Effector CD4-positive, alpha-beta T cell (primary cell): ENCODE measurements at regions not wholly inside any gene's neighbourhood (a gene's known extent, or its start where the extent isn't known, plus 50 kb on each side); places are given as distances from the start of the nearest gene placed in this dataset.
"Not testable (repeated sequence)": the region's sequence is repeated elsewhere in the genome, so short reads cannot be mapped to it uniquely, and the experiment has no call there.

ENCODE experiments used
- DNase-seq: peaks from one replicate; pipeline ENCODE4 v3.0.0-alpha.2; 2020

DNA sequence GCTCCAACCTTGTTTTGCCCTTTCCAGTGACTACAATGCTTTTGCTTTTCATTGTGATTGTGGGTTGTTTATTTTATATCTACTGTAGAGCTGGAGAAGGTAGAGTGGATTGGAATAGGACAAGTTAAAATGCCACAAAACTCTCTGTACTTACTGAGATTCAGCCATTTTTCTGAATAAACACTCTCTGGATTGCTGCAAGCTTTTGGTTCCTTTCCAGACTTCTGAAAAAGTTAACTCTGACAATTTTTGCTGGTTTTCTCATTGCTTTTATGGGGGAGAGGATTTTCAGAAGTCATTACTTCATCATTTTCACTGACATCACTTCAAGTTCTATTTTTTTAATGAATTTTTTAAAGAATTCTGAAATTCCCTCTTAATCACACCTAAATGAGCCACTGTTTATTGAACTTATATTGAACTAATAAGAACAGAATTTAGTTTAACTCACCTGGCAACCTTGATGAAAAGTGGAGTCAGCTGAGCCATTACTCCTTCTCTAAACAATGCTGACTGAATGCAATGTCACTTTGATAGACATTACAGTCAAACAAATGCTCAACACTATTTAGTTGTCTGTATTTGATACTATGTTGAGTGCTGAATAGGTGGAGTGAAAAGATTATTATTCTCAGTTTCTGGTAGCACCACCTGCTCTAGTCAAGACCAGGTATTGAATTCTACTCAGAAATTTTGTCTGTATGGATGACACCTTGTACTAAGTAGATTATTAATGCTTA lies 303.5 kb downstream of the DLEU7 start:
- no peak for DNase-seq

DNA sequence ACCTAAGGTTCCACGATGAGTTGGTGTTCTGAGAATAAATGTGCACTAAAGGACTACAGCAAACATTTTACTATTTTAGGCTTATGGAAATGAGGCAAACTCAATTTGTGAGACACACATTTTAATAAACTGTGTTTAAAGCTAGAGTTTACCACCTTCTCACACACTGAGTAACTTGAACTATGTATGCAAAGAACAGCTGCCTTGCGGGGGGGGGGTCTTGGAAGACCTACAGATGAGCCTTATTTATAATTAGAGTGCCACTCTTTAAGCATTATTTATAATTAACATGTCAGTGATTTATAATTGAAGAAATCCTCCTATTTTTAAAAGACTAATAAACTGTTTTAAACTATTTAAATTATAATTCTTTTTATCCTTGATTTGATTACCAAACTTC lies 300.4 kb downstream of the DLEU7 start:
- no peak for DNase-seq

DNA sequence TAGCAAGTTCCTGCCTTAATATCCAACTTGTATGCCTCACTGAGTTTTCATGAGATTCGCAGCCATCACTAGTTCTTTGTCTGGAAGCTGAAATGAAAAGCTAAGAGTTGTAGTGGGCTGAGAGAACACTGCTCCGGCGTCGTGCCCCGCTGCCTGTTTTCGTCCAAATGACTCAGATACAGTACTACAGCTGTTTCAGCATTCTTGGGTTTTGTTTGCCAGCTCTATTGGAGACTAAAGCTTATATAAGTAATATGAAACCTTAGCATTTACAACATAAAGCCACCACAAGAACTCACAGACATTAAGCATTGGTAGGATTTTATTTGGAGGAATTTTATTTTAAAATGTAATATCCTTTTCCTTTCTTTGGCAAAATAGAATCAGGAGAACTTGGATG lies 299.7 kb downstream of the DLEU7 start:
- DNase-seq, result no peak

DNA sequence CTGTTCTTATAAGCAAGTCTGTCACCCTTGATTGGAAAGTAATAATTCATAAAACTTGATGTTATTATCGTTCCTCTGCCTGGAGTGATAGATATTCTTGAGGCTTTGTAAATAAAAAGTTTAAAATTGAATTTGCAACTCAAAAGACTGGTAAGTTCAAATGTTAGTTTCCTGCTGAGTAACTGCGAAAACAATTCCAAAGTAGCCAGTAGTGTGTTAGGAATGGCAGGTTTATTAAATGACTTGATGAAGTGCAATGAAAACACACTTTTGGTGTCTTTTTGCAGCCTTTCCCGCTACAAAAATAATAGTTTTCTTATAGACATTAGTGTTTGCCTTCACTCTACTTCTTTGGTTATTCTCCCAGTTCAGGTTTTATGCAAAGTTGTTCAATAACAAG lies 299.3 kb downstream of the DLEU7 start:
- DNase-seq, result no peak

DNA sequence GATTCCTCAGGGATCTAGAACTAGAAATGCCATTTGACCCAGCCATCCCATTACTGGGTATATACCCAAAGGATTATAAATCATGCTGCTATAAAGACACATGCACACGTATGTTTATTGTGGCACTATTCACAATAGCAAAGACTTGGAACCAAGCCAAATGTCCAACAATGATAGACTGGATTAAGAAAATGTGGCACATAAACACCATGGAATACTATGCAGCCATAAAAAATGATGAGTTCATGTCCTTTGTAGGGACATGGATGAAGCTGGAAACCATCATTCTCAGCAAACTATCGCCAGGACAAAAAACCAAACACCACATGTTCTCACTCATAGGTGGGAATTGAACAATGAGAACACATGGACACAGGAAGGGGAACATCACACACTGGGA lies 296.3 kb downstream of the DLEU7 start:
- DNase-seq, result not testable (repeated sequence)

DNA sequence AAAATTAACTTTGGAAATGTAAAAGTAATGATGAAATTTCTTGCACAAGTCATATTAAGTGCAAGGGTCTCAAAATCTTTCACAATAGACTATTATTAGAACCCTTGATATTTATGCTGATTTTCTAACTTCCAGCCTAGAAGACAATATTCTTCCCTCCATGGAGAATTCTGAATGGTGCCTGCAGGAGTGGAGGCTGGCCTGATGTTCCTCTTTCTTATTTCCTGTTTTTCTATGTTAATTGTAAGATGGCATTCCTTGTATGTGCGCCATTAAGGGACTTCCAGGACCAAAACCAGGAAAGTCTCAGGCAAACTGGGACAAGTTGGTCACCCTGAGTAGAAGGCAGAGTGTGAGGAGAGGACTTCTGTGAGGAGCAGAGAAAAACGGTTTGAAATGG lies 294.9 kb downstream of the DLEU7 start:
- DNase-seq, result no peak

DNA sequence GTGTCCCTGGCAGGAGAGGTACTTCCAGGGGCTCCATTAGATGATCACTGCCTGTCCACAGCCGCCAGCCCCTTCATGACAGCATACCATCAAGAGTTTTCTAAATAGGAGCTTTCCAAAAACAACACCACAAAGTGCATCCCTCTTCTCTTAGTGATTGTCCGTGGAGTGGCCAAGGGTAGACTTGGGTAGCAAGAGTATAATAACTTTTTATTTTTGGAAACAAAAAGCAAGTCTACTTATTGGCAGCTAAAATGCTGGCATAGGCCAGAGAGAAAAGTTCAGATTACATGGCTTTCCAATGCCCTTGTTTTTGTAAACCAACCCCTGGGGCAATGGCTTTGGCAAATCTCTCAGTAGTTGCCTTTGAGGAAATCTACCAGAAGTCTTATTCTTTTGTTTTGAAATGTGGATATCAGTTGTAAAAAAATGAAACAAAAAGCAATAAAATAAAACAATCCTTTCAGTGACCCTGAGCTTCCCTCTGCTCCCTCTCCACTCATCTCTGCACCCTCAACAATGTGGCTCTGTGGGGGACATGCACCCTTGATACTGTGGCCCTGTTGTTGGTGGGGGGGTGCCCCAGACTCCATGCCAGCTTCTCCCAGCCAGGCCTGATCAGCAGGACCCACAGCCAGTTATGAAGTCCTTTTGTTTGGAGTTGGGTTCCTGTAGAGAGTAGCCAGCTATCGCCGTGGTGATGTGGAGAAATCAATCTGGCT lies 294.1 kb downstream of the DLEU7 start:
- no peak for DNase-seq

DNA sequence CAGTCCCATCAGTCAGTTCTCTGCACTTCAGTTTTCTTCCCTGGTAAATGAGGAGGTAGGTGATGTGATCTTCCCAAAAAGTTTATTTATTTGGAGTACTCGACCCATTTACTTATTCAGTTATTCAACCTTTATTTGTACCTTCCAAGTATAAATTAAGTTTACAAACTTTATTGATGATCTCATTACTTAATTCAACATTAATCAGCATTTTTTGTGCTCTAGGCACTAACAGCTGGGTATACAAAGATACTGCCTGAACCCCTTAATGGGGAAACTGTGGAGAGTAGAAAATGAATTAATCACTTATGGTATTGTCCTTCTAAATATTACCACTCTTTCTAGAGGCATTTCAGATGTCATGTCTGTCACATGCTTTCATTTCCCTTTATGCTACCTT lies 293.3 kb downstream of the DLEU7 start:
- DNase-seq, result no peak

DNA sequence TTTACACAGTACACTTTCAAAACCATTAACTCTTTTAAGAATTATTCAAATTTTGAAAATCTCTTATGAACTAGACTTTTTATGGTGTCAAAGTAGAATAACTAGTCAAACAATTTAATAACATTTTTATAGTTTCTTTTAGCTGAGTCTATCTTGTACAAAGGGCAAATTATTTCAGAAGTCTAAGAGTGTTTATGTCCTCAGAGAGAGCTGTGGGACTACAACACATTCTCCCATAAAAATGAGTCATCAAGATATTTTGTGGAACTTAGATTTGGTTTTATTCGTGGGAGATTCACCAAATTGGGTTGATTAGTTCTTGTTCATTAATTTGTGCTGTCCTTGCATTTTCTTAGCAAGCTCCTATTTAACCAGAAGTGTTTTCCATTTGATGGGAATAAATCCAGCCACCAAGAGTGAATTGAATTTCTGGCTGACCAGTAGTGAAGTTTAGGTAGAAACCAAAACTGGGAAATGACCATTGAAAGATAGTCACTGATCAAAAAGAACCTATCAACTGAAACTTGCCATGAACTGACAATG lies 291.0 kb downstream of the DLEU7 start:
- no peak for DNase-seq

DNA sequence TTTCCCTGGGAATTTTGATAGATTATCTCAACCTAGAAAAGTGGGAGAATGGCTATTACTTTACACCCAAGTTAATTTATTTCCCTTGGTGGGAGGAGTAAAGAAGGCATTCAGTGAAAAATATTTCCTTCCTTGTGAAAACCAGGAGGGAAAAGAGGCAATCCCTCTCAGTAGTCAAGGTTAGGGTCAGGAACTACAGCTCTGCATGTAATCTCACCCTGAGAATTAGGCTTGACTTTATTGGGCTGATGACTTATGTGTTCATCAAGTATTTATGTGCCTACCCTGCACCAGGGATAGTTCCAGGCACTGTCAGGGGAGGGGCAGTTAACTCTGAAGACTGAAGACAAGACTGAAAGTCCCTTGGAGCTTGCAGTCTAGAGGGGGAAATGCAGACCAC lies 281.8 kb downstream of the DLEU7 start:
- no peak for DNase-seq

DNA sequence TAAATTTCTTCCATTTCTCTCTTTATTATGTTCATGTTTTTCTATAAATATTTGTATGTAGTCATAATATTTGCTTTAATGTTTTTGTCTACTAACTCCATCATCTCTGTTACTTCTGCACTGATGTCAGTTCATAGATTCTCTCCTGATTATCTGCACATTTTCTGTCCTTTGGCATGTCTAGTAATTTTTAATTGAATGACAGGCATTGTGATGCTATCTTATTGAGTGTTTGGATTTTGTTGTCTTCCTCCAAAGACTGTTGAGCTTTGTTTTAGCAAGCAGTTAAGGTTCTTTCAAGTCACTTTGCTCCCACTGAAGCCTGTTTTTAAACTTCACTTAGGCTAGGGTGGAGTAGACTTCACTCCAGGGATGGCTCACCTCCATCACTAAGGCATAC lies 276.8 kb downstream of the DLEU7 start:
- no peak for DNase-seq

DNA sequence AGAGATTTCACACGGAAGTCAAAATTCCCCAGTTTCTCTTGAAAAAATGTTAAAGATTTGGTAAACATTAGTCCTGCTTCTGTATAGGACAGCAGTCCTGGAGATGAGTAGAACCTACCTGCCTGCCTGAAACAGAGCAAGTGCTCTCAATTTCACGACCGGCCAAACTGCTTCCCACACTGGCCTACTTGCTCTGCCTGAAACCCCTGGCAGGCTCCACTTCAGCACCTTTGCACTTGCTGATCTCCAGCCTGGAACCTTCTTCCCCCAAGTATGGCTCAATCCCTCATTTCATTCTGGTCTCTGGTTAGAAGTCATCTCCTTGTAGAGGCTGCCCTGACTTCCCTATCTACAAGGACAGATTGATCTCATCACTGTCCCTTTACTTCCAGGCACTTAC lies 271.4 kb downstream of the DLEU7 start:
- no peak for DNase-seq

DNA sequence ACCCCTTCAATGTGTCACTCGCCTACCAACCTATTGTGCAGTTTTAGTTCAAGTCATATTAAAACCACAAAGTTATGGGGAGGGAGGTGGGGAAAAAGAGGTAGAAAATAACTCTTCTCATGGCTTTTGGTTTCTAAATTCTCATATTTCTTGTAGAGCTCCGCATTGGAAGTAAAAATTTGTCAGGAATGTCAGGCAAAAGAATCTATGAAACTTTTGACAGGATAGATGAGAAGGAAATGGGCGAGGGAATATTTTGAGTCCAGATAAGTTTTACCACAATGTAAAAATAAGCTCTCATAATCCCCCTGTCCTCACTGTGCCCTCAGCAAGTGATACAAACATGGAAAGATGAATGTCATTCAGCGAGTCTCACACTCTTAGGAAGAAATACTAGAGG lies 270.4 kb downstream of the DLEU7 start:
- no peak for DNase-seq

DNA sequence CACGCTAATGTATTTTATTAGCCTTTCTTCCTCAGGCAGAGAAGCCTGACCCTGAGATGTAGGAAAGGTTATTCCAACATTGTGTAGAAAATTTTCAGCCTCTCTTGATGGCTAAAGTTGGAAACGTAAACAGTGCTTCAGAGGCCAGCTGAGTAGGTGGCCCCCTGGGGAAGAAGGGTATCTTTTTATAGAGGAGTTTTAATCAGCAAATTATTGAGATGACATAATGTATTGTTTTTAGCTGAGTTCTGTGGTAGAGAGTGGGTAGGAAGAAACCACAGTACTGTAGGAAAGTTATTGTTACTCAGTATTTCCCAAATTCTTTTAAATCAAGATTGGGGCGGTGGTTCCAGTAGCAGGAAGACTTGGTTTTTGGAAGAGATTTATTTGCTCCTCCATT lies 268.8 kb downstream of the DLEU7 start:
- no peak for DNase-seq

DNA sequence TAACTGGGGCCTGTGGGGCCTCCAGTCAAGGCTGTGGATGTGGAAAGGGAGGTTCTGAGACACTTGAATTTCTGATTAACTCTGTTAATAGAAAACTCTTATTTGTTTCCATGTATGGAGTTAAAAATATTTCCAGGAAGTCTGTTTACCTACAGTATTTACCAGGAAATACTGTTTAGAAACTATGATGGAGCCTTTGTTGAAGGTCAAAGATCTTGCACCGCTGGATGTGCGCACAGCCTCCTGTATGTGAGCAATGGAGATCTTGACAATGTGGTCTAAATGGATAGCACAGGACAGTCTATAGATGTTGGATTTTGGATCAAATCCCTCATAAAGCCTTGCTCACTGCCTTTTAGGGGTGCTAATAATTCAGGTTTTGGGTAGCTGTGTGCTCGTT lies 268.4 kb downstream of the DLEU7 start:
- no peak for DNase-seq

DNA sequence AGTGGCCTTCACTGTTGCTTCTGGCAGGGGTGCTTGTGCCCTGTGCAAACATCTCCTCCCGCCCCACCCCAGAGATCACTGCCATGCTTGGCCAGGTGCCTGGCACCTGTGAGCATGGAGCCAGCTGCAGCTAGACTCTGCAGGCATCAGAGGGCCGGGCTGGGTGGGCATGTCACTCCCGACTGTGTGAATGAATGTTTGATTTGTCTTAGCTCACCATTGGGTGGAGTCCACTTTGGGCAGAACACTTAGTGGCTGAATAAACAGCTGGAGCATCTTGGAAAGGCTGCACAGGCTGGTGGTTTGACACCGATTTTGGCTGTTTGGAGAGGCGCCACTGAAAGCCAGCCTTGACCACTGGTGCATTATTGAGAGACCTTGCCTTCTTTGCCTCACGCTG lies 267.3 kb downstream of the DLEU7 start:
- DNase-seq, result no peak

DNA sequence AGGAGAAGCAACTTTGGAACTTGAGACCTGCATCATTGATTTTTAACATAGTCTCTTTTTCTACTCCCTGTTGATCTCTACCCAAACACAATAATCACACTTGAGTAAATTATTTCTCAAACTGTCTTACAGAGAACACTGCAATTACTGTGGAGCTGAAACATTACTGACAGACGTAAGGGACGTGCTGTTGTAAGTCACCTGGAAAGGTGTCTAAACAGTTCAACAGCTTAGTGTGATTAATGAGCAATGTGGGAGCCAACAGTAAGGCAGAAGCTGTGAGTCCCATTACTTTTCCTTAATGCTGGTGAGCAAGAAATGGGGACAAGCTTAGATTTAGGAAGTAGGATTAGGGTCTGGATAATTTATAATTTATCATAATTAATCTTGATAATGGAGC lies 265.7 kb downstream of the DLEU7 start:
- DNase-seq, result no peak

DNA sequence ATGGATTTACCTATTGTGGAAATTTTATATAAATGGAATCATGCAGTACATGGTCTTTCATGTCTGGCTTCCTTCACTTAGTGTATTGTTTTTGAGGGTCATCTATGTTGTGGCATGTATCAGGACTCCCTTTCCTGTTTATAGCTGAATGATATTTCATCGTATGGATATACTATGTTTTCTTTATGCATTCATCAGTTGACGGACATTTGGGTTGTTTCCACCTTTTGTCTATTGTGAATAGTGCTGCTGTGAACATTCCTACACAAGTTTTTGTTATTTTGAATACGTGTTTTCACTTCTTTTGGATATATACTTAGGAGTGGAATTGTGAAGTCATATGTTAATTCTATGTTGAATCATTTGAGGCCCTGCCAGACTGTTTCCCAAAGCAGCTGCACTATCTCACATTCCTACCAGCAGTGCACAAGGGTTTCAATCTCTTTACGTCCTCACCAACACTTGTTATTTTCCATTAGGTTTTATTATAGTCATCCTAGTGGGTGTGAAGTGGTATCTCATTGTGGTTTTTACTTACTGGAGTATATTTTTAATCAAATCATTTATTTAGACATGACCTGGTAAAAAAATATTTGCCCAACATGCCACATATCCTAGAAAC lies 262.7 kb downstream of the DLEU7 start:
- no peak for DNase-seq

DNA sequence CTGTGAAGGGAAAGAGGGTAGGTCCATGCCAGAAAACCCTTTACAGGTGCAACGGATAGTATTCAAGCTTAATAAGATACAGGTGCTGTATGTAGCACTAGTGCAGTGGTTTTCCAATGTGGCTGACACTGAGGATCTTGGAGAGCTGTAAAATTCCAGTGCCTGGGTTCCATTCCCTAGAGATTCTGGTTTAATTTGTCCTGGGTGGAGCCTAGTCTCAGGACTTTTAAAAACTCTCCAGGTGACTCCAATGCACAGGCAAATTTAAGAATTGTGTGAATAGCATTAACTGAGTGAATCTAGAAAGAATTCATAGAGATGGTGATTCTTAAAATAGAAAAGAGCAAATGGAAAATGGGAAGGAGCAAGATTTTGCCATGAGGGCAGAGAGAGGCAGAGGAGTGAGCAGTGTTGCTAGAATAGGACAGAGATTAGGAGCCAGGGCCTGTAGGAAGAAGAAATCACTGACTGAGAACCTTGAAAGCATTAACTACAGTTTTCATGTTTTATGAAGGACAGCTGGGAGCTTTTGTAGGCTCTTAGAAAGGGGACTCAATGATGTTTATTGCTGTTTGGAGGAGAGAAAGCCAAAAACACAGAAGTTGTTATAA lies 261.8 kb downstream of the DLEU7 start:
- no peak for DNase-seq

DNA sequence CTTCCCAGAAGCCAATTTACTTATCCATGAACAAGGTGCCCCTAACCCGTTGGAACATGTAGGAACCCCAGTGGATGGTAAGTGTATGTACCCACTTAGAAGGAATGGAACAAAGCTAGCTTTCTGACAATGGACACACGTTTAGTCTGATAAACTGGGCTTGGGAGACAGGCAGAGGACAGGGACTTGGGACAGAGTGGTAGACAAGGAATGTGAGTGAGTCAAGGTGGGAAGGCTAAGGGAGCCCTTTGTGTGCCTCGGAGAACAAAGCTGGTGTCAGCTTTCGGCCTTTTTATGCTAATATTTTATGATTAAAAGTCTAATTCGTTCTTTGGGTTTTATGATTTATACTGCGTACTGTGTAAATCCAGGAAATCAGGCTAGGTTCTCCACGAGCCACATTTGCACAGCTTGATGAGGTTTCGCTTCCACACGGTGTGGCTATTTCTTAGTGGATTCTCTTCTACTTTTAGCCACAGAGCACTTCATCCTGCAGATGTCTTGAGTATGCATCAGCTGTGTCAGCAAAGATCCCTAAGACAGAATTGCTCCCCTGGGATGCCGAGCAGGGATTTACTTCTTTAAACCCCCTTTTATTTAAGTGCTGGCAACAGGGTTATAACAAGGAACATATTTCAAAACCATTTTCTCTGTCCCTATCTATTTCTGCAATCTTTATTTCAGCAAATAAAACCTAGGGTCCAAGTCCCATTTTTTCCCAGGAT lies 258.5 kb downstream of the DLEU7 start:
- no peak for DNase-seq

DNA sequence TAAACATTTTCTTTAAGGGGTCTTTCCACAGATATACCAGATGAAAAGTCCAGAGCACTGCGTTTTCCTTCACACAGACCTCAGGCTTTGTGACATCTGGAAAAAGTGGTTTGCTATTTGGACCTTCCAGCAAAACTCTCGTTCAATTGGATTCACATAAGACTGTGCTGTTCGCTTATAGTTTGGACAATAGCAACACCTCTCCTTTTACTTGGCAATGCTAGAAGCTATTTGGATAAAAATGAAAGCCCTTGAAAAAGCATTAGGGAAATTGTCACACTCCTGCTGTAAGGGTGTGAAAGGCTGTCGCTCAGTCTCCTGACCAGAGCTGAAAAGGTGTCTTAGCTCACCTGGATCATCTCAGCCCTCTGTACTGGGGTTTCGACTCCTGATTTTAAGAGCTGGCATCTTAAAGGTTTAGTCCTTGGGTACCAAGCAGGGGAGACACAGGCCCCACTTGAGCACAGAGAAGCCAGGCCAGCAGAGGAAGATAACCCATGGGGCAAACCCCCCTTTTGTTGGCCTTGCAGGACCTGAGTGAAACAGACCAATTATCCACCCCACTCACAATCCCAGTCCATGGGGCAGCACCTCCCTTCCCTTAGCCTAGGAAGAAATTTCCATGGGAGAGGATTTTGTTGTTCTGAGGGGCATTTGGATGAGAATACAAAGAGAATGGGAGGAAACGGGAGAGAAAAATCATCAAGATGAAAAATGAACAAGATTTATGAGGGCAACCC lies 257.6 kb downstream of the DLEU7 start:
- DNase-seq, result no peak
